ENCODE measurements at regions not wholly inside any gene's neighbourhood (a gene's known extent, or its start where the extent isn't known, plus 50 kb on each side); places are given as distances from the start of the nearest gene placed in this dataset.

DNA sequence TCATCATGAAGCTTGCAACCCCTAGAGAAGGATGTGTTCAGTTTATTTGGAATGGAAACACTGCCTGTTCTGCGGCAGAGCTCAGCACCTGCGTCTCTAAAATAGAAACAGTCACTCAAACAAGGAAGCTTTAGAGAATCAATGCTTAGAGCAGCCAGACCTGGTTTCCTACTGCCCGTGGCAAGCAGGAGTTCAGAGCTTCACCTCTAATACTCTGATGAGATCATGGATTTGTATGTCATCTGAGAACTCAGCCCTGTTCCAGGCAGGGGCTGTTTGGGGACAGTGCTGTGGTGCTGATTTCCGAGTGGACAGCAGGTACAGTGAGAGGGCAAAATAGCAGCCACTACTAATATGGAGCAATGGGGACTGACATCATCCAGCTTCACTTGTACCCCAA, 236.0 kb upstream of the IRX1 start:
- H3K4me3 ChIP-seq (ENCODE audit: low read depth, low read length), result no peak overlapping the region
- DNase-seq (ENCODE audit: low read depth), result no peak
- TF ChIP-seq, protein P1, sequence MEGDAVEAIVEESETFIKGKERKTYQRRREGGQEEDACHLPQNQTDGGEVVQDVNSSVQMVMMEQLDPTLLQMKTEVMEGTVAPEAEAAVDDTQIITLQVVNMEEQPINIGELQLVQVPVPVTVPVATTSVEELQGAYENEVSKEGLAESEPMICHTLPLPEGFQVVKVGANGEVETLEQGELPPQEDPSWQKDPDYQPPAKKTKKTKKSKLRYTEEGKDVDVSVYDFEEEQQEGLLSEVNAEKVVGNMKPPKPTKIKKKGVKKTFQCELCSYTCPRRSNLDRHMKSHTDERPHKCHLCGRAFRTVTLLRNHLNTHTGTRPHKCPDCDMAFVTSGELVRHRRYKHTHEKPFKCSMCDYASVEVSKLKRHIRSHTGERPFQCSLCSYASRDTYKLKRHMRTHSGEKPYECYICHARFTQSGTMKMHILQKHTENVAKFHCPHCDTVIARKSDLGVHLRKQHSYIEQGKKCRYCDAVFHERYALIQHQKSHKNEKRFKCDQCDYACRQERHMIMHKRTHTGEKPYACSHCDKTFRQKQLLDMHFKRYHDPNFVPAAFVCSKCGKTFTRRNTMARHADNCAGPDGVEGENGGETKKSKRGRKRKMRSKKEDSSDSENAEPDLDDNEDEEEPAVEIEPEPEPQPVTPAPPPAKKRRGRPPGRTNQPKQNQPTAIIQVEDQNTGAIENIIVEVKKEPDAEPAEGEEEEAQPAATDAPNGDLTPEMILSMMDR (conservative IDR thresholded peaks at IDR 0.05; ENCODE audit: low read depth, low read length), result no peak

DNA sequence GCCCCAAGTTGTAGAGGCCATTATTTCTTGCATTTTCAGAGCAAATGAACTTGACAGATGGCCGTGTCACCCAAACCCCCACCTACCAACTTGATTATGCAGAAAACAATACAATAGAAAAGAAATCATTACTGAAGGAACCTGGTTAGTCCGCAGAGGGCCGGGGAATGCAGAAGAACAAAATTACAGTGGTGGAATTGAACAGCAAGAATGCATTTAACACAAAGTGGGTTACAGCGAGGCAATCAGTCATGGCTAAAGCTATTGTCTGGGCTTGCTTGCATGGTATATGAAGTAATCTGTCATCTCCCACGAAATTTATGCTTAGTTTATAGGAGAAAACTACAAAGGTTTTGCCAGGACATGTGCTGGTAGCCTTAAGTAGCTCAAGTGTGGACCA, 238.3 kb upstream of the IRX1 start:
- no peak for DNase-seq (ENCODE audit: low read depth)
- H3K4me3 ChIP-seq (ENCODE audit: low read depth, low read length), result no peak overlapping the region
- TF ChIP-seq, protein P1 (conservative IDR thresholded peaks at IDR 0.05; ENCODE audit: low read depth, low read length), result no peak

DNA sequence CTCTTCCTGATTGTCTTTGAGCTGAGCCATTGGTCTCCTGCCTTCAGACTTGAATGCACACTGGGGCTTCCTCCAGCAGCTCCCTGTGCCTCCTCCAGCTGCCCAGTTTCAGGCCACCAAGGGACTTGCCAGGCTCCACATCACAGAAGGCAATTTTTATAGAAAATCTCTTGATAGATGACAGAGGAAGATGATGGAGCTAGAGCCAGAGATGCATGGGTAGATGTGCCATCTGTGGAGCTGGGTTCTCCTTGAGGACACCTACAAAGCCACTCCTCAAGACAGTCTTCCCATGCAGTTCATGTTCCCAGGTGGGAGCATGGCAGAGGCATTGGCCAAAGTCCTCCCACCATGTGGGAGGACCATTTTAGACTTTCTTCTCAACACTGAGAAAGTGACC, 239.6 kb upstream of the IRX1 start:
- DNase-seq (ENCODE audit: low read depth), result no peak
- H3K4me3 ChIP-seq (ENCODE audit: low read depth, low read length), result no peak overlapping the region
- TF ChIP-seq, protein P1 (conservative IDR thresholded peaks at IDR 0.05; ENCODE audit: low read depth, low read length), result no peak

DNA sequence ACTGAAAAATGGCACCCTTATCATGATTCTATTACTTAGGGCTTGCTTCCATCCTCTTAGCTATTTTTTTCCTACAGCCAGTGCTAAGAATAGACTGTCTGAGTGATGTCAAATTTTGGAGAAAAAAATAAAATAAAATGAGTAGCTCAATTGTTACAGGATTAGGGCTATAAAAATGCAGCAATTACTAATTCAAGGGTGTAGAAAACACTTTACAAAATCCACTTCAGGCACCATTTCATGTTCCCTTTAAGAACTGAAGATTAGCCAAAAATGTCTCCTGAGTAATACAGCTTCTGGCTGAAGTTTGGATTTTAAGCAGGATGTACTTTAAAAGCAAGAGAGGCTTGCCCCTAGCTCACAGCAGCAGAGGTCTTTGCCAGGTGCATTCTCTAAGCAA, 240.5 kb upstream of the IRX1 start:
- DNase-seq (ENCODE audit: low read depth), result no peak
- TF ChIP-seq, protein P1 (conservative IDR thresholded peaks at IDR 0.05; ENCODE audit: low read depth, low read length), result no peak
- H3K4me3 ChIP-seq (ENCODE audit: low read depth, low read length), result no peak overlapping the region

DNA sequence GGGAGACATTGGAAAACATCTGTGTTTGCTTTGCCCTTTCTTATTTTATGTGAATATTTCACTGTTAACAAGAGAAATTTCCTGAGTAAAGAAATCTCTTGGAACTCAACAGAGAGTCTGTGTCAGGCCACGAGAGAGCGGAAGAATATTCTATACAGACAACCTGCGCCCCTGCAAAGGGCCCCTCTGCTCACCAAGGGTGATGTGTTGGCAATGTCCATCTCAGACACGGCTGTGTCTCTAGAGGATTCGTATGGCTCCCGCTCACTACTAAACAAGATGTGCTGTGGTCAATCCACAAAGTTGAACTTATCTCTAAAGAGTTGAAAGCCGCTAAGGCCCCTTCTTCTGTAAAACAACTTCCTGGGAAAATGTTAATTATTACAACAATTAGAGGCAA, 241.0 kb upstream of the IRX1 start:
- TF ChIP-seq, protein P1 (conservative IDR thresholded peaks at IDR 0.05; ENCODE audit: low read depth, low read length), result no peak
- no peak for DNase-seq (ENCODE audit: low read depth)
- H3K4me3 ChIP-seq (ENCODE audit: low read depth, low read length), result no peak overlapping the region

DNA sequence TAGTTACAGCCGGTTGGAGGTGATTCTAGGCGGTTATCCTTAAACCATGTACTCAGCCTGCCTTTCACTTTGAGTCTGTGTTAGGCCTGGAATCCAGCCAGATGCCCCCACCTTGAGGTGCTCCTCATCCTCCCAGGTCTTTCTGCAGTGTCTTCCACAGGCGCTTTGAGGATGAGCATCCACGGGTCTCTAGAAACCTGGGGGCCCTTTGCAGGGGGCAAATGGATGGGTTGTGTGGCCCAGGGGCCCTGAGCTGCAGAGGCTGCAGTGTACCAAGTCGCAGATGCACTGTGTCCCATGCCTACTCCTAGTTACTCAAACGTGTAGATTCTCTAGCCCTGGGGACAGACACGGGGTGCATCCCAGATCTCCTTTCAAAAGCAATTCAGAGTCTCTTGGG, 242.1 kb upstream of the IRX1 start:
- no peak overlapping the region for H3K4me3 ChIP-seq (ENCODE audit: low read depth, low read length)

DNA sequence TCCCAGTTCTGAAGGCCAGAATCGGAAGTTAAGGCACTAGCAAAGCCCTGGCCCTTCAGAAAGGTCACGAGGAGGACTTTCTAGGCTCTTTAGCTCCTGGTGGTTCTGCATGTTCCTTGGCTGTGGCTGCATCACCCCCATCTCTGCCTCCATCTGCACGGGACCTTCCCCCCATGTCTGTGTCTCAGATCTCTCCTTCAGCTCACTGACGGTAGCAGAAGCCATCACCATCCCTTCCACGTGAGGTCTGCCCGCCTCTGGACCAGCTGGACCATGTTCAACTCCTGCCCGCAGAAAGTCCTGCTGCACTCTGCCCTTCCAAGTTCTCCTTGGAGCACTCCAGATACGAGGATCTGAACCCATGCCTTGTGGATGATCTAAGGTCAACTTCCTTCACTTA, 242.9 kb upstream of the IRX1 start:
- TF ChIP-seq, protein P1 (conservative IDR thresholded peaks at IDR 0.05; ENCODE audit: low read depth, low read length), result no peak
- H3K4me3 ChIP-seq (ENCODE audit: low read depth, low read length), result no peak overlapping the region
- no peak for DNase-seq (ENCODE audit: low read depth)

More for the DNA sequence above, 242.1 kb upstream of the IRX1 start:
- TF ChIP-seq, protein P1 (conservative IDR thresholded peaks at IDR 0.05; ENCODE audit: low read depth, low read length), result no peak
- no peak for DNase-seq (ENCODE audit: low read depth)
